DMS153 treated with DMSO at 0.1 percent for 48 hours (cell line): ENCODE measurements at regions not wholly inside any gene's neighbourhood (a gene's known extent, or its start where the extent isn't known, plus 50 kb on each side); places are given as distances from the start of the nearest gene placed in this dataset.

ENCODE experiments used
- DNase-seq: peaks from one replicate; lab custom pipeline; 2025; ENCODE audit not compliant: unreplicated experiment; lab: John Stamatoyannopoulos, UW

DNA sequence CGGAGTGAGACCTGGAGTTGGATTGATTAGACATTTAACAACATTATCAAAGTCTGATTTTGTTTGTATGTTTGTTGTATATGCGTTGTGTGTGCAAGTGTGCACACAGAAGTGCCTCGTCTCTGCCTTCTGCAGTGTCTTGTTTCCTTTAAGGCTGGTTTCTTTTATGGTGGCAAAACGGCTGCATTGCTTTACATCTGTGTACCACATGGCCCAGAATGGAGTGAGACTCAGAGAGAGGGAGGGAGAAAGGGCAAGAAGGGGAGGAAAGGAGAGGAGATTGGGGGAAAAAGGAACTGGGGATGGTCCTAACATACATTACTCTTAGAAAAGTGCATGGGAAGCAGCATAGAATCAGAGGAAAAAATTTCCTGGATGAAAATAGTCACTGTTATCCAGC, 99.7 kb upstream of the WLS start:
- DNase-seq = no peak

DNA sequence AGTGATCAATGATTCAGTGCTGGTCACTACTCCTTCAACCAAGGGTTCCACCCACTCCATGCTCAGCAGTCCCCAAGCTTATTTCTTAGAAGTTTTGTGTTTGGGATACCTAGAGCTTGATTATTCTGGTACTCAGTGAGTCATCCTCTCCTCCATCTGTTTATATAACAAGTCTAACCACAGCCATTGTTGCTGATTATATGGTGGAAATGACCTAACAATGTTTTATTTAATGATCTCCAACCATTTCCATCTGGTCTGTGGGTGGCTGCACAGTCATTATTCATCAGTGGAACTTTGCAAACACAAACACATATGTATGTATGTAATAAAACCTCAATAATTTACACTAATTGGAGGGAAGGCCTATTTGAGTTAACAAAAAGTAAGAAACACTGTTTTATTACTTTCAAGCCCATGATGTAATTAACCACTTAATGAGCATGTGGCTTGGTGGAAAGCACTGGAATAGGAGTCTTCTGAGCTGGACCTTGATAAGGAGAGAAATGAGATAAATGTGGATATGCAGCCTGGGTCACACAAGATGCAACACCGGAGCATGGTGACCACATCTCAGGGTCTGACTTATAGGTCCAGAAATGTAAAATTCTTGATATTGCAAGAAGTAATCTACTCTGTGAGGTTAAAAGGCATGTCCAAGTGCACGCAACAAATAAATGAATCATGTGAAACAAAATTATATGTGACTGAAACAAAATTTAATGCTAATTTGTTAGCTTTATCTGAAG, 99.0 kb upstream of the WLS start:
- DNase-seq = no peak

DNA sequence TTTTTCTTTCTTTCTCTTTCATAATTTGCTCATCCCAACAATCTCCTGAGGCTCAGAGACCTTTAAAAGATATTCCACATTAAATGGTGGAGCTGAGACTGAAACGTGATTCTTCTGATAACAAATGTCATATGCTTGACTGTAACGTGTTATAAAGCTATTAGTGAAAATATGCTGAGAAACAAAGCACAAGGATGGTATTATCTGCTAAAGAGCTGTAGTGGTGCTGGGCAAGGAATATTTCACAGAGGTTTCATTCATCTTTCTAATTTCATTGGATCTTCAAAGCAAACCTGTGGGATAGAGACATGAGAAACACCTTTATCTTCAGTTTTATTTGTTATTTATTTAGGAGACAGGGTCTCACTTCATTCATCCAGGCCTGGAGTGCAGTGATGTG, 98.1 kb upstream of the WLS start:
- DNase-seq = no peak

DNA sequence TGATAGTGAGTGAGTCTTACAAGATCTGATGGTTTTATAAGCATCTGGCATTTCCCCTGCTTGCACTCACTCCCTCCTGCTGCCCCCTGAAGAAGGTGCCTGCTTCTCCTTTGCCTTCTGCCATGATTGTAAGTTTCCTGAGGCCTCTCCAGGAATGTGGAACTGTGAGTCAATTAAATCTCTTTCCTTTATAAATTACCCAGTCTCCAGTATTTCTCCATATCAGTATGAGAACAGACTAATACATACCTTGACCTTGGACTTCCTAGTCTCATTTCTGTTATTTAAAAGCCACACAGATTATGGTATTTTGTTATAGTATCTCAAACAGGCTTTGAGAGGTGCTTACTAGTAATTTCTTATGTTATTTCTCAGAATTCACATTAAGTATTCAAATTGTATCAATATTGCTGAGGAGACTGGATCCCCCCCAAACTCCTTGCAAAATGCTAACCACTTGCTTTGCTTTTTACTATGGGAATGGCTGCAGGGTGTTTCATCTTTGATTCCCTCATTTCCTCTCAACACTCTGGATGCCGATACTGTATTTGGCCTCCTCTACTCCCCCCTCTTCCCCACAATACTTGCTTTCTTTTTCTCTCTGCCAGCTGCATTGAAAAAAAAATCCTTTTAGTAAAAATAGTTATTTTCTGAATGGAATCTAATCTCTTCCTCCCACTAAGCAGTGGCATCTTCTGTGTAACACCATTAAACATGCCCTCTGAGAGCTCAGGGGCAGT, 96.9 kb upstream of the WLS start:
- DNase-seq = no peak

DNA sequence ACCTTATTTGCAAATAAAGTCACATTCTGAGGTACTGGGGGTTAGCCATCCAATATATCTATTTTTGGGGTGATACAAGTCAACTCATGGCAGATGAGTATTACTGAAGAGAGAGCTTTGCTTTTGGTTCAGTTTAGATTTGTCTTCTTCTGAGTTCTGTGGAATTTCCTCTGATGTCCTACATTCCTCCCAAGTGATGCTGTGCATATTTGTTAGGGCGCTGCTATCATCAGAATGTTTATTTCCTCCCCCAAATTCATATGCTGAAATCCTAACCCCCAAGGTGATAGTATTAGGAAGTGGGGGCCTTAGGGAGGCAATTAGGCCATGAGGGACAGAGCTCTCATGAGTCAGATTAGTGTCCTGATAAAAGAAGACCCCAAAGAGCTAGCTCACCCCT, 96.2 kb upstream of the WLS start:
- no peak for DNase-seq

DNA sequence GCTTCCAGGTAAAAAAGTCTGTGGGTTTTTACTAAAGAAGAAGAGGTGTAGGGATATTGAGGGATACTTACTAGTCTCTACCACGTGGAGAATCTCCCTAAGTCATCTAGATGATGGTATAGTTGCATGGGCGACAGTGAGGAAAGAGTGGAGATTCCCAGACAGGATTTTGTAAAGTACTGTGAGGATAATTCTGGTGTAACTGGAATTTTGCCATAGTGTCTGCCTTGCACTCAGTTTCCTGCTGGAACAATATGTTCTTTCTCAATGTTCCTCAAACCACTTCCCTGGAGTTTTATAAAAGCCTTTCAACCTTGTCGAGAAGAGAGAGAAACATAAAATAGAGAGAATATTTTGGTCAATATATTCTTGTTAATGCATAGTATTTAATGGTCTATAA, 95.1 kb upstream of the WLS start:
- DNase-seq = no peak

DNA sequence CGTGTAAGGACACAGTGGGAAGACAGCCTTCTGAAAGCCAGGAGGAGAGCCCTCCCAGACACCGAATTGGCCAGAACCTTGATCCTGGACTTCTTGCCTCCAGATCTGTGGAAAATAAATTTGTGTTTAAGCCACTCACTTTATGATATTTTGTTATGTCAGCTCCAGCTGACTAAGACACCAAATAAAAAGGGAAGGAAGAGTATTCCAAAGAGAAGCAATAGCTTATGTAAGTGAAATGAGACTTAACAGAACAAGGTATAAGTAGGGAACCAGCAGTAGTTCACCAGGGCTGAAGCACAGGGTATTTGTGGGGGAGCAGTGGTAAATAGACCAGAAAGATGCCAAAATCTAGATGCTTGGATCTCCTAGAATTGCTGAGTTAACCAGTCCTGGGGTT, 94.2 kb upstream of the WLS start:
- no peak for DNase-seq

DNA sequence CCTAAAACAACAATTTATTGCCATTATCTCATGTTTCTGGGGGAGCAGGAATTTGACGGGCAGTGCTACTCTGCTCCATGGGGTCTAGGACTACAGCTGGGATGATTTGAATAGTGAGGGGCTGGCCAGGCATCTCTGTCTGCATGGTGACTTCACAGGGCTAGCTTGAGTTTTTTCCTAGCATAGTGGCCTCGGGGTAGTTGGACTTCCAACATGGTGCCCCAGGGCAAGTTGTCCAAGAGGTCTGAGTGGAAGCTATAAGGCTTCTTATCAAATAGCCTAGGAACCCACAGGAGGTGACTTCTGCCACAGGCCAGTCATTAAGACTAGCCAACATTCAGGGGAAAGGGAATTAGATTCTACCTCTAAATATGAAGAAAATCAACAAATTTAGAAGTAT, 92.0 kb upstream of the WLS start:
- no peak for DNase-seq

DNA sequence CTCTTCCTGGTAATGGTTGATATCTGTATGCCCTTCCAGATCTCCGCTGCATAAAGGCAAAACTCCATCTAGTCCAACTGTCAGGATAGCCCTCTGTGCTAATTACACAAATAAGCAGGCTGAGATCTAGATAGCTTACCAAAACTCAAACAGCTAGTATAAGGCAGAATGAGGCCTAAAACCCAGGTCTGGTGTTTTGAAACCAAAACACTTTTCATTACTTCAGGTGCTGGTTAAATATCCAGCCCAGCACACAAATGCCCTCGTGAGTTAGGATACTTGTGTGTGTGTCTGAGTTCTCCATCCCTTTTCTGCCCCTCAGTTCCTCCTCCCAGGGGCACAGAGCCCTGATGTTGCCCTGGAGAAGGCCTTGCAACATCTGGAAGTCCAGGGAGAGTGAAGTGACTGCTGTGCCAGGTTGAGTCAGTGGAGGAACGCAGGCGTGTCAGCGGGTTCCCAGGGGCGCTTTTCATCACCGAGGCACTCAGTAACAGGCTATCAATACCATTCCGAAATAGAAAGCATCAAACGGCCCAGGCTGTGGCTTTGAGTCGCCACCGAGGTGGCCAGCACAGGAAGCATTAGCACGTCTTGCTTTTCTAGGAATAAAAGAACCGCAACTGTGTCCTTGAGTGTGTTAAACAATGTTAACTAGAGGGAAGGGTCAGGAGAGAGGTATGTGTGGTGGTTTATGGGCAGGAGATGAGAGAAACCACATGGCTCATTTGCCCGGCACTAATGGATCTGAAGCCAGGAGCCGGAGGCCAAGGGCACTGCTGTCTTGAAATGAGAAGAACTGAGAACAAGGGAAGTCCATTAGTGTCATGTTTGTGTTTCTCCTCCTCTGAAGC, 90.7 kb upstream of the WLS start:
- no peak for DNase-seq

DNA sequence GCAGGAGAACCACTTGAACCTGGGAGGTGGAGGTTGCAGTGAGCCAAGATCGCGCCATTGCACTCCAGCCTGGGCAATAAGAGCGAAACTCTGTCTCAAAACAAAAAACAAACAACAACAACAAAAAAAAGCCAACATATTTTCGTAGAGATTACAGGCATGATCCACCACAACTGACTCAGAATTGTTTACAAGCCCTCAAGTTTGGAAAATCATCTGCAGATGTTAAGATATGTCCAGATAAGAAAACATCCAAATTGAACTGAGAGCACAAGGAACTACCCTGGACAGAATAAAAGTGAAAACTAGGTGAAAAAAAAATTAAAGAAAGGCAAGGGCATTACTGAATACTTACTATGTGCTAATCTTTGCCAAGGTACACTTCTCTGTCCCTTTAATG, 89.8 kb upstream of the WLS start:
- DNase-seq = no peak

DNA sequence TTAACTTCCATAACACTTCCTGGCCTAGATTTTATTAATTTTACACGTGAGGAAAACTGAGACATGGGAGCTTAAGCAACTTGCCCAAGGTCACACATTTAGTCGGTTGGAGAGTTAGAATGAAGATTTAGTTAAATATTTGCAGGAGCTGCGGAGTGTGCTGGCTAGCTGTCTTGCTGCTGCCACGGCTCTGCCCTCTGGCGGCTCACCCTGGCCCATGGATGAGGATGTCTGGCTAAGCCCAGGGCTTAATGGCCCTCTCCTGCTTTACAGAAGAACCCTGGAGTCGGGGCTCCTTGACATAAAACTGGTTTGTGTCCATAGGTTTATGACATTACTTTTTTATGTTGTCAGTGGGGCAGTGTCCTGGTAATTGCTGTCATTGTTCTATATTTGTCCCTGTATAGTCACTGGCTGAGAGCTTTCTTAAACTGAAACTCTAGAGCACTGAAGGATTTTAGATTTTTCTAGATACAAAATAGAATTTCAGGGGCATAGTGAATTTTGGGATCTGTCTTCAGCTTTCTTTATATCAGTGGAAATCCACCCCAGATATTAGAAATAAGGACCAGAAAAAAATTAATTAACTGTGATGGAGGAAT, 88.9 kb upstream of the WLS start:
- DNase-seq = peak; percentile 24

DNA sequence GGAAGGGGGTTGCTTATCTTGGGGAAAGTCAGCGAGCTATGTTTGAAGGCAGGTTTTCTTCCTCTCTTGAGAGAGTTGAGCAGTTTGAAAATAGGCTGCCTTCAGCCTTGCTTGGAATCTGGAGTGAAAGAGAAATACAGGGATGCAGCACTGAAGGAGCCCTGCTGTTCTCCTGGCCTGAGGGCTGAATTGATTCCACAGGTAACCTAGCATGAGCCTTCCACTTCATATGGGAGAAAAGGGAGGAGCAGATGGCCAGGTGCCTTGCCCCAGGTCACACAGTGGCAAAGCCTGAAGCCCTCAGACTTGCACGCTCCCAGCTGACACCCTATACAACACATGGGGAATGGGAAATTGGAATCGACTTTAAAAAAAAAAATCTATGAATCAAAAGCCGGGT, 88.0 kb upstream of the WLS start:
- DNase-seq = no peak

DNA sequence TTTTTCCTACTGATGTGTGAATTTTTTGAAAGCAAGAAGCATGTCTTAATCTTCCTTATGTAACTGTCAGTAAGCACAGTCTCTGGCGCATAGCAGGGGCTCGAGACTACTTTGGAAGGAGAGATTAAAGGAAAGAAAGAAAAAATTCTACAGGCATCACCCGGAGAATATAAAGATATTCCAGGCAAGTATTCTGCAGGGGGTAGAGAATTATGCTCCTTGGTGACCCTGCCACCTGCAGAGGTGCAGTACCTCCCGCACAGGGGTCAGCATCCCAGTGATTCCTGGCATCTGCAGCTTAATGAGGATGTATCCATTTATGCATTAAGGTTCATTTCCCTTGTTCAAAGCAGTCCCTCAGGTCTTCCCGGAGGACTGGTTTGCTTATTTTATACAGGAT, 87.6 kb upstream of the WLS start:
- no peak for DNase-seq

DNA sequence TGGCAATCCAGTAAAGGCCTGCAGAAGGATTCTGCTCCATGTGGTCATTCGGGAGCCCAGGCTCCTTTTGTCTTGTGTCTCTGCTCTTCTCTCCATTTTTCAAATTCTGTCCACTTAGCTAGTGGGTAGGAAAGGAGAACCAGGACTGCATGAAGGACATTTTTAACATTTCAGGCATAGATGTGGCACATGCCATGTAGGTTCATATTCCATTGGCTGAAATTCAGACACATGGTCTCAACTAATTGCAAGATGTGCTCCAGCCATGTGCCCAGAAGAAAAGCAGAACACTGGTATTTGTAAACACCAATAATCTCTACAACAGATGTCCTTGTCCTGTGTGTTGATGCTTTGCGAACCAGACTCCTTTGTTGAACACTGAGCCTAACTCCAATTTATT, 85.2 kb upstream of the WLS start:
- no peak for DNase-seq

DNA sequence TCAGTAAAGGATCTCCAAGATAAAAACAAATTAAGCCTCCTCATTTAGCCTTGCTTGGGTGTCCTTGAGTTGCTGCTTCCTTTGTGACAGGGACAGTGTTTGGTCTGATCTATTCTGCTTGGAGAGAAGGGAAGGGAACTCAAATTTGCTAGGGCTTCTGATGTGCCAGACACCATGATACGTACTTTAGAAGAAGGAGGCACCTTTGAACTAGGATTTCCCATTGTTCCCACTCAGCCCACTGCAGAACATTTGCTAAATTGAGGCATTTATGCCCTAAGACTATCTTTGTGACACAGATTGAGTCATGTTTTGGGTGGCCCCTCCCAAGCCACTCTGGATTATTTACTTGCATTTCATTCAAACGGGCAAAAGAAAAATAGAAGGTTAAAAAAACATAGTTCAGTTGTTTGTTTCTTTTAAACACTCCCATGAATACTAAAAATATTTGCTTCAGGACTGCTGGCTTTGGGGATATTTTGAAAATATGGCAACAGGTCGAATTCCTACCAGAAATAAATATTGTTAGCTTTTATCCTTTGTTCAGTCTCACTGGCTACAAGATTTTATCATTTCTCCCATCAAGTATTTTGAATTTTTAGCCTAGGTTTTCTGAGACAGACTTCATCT, 81.9 kb upstream of the WLS start:
- peak; percentile 77 for DNase-seq

DNA sequence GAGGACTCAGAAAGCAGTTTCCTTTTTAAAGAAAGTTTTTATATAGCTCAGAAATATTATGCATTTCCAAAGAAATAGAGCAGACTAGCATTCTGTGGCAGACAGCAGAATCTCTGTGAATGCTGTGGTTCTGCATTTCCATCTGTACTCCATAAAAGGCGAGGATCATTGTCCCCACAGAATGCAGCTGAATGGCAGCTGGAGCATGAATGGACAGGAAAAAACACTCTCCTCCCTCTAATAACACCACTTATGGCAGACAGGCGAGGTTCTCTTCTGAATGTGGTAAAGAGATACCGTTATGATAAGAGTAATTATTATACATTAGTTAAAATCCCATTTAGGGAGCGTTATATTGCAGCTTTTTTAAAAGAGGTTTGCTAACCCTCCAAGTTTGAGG, 81.4 kb upstream of the WLS start:
- peak; percentile 77 for DNase-seq

DNA sequence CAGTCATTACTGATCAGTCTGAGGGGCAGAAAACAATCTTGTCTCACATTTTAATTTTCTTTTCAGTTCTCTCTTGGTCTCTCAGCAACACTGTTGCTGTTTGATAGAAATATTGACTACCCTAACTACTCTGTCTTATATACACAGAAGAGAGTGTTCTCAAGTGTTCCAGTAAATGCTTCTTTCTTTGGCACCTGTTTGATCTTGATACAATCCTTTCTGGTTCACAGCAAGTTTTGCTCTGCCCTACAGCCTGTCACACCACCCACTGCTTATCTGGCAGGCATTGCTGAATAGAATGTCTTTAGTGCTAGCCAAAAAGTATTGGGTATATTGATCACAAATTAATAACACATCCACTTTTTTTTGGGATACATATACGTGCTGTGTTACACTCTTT, 75.7 kb upstream of the WLS start:
- DNase-seq = no peak

DNA sequence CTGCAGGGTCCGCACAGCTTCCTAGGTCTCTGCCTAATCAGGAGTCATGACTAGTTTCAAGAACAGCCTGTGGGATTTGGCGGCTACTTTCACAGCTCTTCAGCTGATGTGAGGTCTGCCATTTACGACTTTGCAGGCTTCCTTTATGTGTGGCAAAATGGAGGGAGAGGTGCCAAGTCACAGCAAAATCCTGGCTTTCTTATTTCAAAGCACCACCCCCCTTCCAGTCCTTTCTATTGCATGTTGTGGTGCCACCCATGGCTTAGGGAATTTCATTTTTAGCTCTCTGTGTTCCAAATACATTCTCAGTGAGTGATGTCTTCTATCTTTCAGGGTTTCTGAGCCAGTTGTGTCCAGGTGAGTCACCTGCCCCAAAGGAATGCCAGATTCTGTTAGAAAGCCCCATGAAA, 75.1 kb upstream of the WLS start:
- DNase-seq = no peak

DNA sequence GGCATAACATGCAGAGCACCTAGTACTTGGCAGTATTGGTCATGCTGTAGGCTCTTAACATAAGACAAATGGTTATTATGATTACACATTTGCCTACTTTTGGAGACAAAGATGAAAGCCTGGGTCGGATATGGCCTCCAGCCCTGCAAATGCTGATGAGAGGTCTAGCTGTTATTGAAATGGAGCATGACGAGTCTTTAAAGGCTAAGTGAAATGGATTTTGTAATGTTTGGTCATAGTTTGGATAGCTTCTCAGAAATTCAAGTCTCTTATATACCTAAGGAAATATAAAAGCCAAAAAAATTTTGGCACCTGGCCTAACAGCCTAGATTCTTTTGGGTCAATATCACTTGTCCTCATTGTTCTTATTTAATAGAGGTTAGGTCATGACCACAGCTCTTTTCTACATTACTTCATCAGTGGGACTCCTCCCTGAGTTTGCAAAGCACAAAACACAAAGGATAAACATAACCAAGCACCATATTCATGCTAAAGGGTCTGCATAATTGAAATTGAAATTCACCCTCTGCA, 69.2 kb upstream of the WLS start:
- no peak for DNase-seq

DNA sequence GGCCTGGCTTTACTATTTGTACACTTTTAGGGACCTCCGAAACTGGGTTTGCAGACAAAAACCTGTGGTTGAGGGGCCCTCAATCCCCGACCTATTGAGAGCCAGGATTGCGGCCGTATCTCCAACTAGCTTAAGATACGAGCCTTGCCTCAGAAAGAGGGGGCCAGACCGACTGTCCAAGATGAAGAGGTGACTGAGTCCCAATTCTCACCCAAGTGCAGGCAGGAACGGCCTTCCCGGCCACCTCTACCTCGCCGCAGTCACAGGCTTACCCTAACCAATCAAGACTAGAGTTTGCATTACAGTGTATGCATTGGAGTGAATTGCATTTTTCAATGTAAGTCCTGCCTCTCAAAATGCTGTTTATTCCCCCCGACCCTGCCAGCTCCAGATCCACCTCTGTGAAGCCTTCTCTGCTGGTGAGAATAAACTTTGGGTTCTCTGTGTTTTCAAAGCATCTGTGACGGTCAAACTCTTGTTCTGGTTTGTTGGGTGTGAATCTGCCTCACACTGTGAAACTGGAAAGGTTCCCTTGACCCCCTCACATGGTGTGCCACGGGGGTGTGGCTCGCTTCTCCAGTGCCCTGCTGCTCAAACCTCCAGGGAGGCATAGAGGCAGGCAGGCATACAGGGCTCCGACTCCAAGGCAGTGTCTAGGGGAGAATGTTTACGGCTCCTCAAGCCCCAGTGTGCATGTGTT, 62.2 kb upstream of the WLS start:
- DNase-seq = no peak
